ENCODE measurements at regions not wholly inside any gene's neighbourhood (a gene's known extent, or its start where the extent isn't known, plus 50 kb on each side); places are given as distances from the start of the nearest gene placed in this dataset.

DNA sequence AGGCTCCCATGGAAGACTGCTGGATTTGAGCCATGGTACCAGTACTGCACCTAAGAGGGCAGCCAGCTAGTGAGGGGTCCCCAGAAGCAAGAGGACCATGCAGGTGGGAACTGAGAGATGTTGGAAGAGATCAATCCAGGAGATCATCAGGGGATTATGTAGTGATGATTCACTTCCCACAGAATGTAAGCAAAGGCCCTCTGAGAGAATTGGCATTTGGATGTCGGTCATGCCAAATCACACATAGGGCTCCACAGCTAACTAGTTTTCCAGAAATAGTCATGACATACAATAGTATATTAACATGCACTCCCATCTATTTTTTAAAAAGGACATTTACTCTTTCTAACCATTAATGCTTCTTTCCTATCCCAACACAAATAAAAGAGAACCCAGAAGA lies 112.5 kb downstream of the RASGEF1B start:
- TF ChIP-seq, protein P1, sequence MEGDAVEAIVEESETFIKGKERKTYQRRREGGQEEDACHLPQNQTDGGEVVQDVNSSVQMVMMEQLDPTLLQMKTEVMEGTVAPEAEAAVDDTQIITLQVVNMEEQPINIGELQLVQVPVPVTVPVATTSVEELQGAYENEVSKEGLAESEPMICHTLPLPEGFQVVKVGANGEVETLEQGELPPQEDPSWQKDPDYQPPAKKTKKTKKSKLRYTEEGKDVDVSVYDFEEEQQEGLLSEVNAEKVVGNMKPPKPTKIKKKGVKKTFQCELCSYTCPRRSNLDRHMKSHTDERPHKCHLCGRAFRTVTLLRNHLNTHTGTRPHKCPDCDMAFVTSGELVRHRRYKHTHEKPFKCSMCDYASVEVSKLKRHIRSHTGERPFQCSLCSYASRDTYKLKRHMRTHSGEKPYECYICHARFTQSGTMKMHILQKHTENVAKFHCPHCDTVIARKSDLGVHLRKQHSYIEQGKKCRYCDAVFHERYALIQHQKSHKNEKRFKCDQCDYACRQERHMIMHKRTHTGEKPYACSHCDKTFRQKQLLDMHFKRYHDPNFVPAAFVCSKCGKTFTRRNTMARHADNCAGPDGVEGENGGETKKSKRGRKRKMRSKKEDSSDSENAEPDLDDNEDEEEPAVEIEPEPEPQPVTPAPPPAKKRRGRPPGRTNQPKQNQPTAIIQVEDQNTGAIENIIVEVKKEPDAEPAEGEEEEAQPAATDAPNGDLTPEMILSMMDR (IDR thresholded peaks at IDR 0.05): no peak
- no peak for TF ChIP-seq POLR2A (IDR thresholded peaks at IDR 0.05)

Data from suprapubic skin (tissue), 3 donors.